ENCODE measurements at regions not wholly inside any gene's neighbourhood (a gene's known extent, or its start where the extent isn't known, plus 50 kb on each side); places are given as distances from the start of the nearest gene placed in this dataset.

DNA sequence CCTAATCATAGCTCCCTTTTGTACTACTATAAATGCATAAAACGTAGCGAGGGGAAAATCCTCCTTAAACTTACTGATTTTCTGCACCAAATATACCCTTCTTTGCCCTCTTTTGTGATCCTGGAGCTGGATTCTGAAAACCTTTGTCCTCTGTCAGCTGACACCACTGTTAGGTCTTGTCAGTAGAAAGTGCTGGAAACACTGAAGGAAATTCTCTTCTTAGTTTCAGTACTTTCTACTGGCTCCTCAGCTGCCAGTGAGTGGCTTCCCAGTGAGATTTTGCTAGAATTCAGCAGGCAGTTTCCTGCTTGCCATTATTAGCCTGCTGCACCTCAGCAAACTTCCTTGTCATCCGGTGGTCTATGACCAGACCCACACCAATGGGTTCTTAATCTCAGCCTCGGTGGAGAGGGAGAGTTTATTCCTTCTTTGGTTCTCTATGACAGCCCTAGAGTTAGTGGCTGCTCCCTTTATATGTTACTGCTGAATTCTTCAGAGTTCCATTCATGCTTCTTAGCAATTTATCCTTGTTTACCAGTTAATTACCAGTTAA lies 476.2 kb downstream of the FSCB start:
- Mint-ChIP-seq H3K27ac (no peak overlapping the region), H3K27me3 (no peaks in the 10 kb centered on the region), H3K9me3 (peaks cover 7% of the 10 kb centered on the region), H3K4me3 (no peak overlapping the region), H3K36me3 (no peaks in the 10 kb centered on the region), H3K4me1 (ENCODE audit: low read depth in 2 of 2) (no peaks in the 10 kb centered on the region)
- DNase-seq (ENCODE audit: low spot score) (no peak), ATAC-seq (no peak)

GRCh38 chr14:44029933-44030332 lies 477.1 kb downstream of the FSCB start:
- H3K4me3 Mint-ChIP-seq, result no peak overlapping the region
- H3K4me1 Mint-ChIP-seq (ENCODE audit: low read depth in 2 of 2), result no peaks in the 10 kb centered on the region
- no peak overlapping the region for H3K27ac Mint-ChIP-seq
- H3K9me3 Mint-ChIP-seq, result peaks cover 7% of the 10 kb centered on the region
- DNase-seq (ENCODE audit: low spot score) (no peak), ATAC-seq (no peak)
- no peaks in the 10 kb centered on the region for H3K27me3 Mint-ChIP-seq
- no peaks in the 10 kb centered on the region for H3K36me3 Mint-ChIP-seq

GRCh38 chr14:44027397-44027796 lies 479.7 kb downstream of the FSCB start:
- DNase-seq (ENCODE audit: low spot score), result no peak
- no peak for ATAC-seq
- no peak overlapping the region for H3K4me3 Mint-ChIP-seq
- peaks cover 14% of the 10 kb centered on the region for H3K9me3 Mint-ChIP-seq
- H3K27me3 Mint-ChIP-seq, result no peaks in the 10 kb centered on the region
- H3K27ac Mint-ChIP-seq, result no peak overlapping the region
- peaks cover 13% of the 10 kb centered on the region for H3K36me3 Mint-ChIP-seq
- no peaks in the 10 kb centered on the region for H3K4me1 Mint-ChIP-seq (ENCODE audit: low read depth in 2 of 2)

- DNase-seq (ENCODE audit: low spot score) (no peak), ATAC-seq (no peak)
- Mint-ChIP-seq H3K4me3 (no peak overlapping the region), H3K4me1 (ENCODE audit: low read depth in 2 of 2) (no peaks in the 10 kb centered on the region), H3K36me3 (no peaks in the 10 kb centered on the region), H3K9me3 (peaks cover 4% of the 10 kb centered on the region), H3K27ac (no peak overlapping the region), H3K27me3 (no peaks in the 10 kb centered on the region)
Measured at GRCh38 chr14:44010595-44010994, 496.5 kb downstream of the FSCB start.

- Mint-ChIP-seq H3K4me1 (ENCODE audit: low read depth in 2 of 2) (no peaks in the 10 kb centered on the region), H3K27ac (no peak overlapping the region), H3K27me3 (no peaks in the 10 kb centered on the region), H3K36me3 (peaks cover under 1% of the 10 kb centered on the region), H3K4me3 (no peak overlapping the region), H3K9me3 (peaks cover 5% of the 10 kb centered on the region)
- ATAC-seq (no peak), DNase-seq (ENCODE audit: low spot score) (no peak)
Measured at GRCh38 chr14:44010071-44010470, 497.0 kb downstream of the FSCB start.

DNA sequence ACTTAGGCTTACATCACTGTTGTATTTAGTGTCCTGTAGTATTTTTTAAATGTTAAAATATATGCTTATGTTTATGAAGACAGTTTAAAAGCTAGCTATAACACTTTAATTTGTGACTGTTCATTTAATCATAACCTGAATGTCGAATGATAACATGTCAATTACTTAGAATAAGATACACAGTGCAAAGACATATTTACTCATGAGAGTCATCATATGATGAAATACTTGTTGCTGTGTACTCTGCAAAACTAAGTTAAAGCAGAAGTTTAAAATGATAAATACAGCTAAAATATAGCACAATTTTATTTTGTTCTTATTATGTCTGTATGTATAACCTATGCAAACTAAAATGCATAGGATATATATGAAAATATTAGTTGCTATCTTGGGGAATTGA lies 497.4 kb downstream of the FSCB start:
- no peaks in the 10 kb centered on the region for H3K4me1 Mint-ChIP-seq (ENCODE audit: low read depth in 2 of 2)
- H3K9me3 Mint-ChIP-seq, result peaks cover 8% of the 10 kb centered on the region

GRCh38 chr14:43988989-43989388 lies 518.1 kb downstream of the FSCB start:
- Mint-ChIP-seq H3K4me1 (ENCODE audit: low read depth in 2 of 2) (no peaks in the 10 kb centered on the region), H3K36me3 (no peaks in the 10 kb centered on the region), H3K27me3 (no peaks in the 10 kb centered on the region), H3K9me3 (peaks cover 8% of the 10 kb centered on the region), H3K27ac (no peak overlapping the region), H3K4me3 (no peak overlapping the region)
- ATAC-seq (no peak), DNase-seq (ENCODE audit: low spot score) (no peak)

More for the DNA sequence above, 497.4 kb downstream of the FSCB start:
- Mint-ChIP-seq H3K36me3 (peaks cover 5% of the 10 kb centered on the region), H3K4me3 (no peak overlapping the region), H3K27me3 (no peaks in the 10 kb centered on the region), H3K27ac (no peak overlapping the region)
- ATAC-seq (no peak), DNase-seq (ENCODE audit: low spot score) (no peak)

GRCh38 chr14:43983721-43984120 lies 523.4 kb downstream of the FSCB start:
- Mint-ChIP-seq H3K4me1 (ENCODE audit: low read depth in 2 of 2) (no peaks in the 10 kb centered on the region), H3K27ac (no peak overlapping the region), H3K4me3 (no peak overlapping the region), H3K9me3 (peaks cover 10% of the 10 kb centered on the region), H3K27me3 (no peaks in the 10 kb centered on the region), H3K36me3 (peaks cover 5% of the 10 kb centered on the region)
- DNase-seq (ENCODE audit: low spot score) (no peak), ATAC-seq (no peak)

DNA sequence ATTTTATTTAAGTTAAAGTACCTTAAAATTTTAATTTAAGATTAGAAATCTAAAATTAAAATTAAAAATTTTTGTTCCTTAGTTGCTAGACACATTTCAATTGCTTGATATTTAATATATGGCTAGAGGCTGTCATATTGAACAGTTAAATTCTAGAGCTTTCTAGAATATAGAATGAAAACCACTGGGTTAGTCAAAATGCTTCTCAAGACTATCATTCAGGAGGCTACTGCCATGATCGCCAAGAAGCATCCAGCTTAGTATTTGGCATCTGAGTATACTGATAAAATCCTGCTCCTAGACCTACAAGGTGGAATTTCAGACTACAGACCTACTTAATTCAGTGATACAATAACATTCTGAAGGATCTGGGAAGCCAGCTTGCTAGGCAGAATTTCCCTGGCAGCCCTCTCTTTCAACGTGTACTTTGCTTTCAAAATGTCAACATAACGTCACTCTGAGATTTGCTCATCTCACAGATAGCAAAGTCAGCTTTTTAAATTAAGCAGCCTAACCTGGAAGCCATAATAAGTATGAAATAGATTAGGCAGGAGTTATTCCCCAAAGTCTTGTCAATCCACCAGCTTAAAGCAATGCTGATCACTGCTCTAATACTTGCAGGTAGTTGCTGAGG lies 525.8 kb downstream of the FSCB start:
- Mint-ChIP-seq H3K36me3 (peaks cover 7% of the 10 kb centered on the region), H3K9me3 (peaks cover 13% of the 10 kb centered on the region), H3K4me1 (ENCODE audit: low read depth in 2 of 2) (no peaks in the 10 kb centered on the region), H3K4me3 (no peak overlapping the region), H3K27me3 (no peaks in the 10 kb centered on the region), H3K27ac (no peak overlapping the region)
- ATAC-seq (no peak), DNase-seq (ENCODE audit: low spot score) (no peak)

DNA sequence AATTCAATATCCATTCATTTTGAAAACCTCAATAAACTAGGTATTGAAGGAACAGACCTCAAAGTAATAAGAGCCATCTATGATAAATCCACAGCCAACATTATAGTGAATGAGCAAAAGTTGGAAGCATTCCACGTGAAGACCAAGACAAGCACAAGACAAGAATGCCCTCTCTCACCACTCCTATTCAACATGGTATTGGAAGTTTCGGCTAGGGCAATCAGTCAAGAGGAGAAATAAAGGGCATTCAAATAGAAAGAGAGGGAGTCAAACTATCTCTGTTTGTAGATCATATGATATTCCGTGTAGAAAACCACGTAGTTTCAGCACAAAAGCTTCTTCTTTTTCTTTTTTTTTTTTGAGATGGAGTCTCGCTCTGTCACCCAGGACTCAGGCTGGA lies 550.3 kb downstream of the FSCB start:
- Mint-ChIP-seq H3K4me1 (ENCODE audit: low read depth in 2 of 2) (no peaks in the 10 kb centered on the region), H3K36me3 (peaks cover 9% of the 10 kb centered on the region), H3K27ac (no peak overlapping the region), H3K4me3 (no peak overlapping the region), H3K27me3 (no peaks in the 10 kb centered on the region), H3K9me3 (peaks cover 23% of the 10 kb centered on the region)
- ATAC-seq (no peak), DNase-seq (ENCODE audit: low spot score) (no peak)

DNA sequence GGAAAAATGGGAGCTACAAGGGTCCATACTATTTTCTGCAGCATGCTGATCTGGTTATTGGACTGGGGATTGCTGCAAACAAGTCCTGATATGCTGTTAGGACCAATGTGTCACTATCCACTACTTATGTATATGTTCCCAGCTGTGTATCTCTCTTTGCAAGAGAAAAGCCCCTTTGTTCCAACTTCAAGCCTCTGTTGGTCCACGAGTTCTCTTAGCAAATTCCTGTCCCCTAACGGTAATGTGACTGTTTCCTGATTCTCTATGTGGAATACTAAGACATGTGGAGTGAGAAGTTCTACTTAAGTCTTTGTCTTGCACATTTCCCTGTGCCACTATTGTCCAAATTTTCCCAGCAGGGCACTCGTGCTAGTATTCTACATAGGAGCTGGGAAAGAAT lies 557.7 kb downstream of the FSCB start:
- no peaks in the 10 kb centered on the region for H3K36me3 Mint-ChIP-seq
- ATAC-seq, result no peak
- no peak for DNase-seq (ENCODE audit: low spot score)
- H3K9me3 Mint-ChIP-seq, result peaks cover 6% of the 10 kb centered on the region
- no peak overlapping the region for H3K4me3 Mint-ChIP-seq
- no peaks in the 10 kb centered on the region for H3K27me3 Mint-ChIP-seq
- no peak overlapping the region for H3K27ac Mint-ChIP-seq
- no peaks in the 10 kb centered on the region for H3K4me1 Mint-ChIP-seq (ENCODE audit: low read depth in 2 of 2)

- Mint-ChIP-seq H3K4me1 (ENCODE audit: low read depth in 2 of 2) (no peaks in the 10 kb centered on the region), H3K36me3 (no peaks in the 10 kb centered on the region), H3K4me3 (no peak overlapping the region), H3K9me3 (peaks cover 16% of the 10 kb centered on the region), H3K27me3 (no peaks in the 10 kb centered on the region), H3K27ac (no peak overlapping the region)
- ATAC-seq (no peak), DNase-seq (ENCODE audit: low spot score) (no peak)
Measured at GRCh38 chr14:43939836-43940235, 567.2 kb downstream of the FSCB start.

DNA sequence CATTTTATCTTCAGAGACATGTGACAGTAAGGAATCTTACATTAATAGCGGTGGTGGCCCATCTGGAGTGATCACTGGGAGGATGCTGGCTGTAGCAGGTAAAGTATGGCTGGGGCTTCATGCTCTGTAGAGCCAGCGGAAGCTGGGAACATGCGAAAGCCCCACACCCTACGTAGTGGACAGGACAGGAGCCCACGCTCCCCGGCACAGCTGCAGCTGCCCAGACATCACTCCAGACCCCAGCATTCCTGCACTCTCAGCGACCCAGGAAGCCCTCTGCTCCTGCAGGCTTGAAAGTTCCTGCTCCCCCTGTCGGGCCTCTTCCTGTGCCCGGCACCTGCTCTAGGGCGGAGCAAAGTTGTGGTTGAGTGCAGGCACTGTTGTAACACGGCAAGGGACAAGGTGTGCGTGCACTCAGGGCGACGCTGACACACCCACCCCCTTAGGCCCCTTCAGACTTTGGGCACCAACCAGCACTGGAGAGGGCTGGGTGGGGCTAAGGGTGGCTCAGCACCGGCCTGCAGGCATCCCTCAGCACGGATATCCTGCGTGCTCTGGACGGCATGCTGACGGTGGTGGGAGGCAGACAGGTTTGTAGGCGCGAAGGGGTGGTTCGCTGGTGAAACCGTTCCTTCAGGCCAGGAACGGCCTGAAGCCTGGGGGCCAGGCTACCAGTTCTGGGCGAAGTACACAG lies 568.3 kb downstream of the FSCB start:
- Mint-ChIP-seq H3K27ac (no peak overlapping the region), H3K36me3 (no peaks in the 10 kb centered on the region), H3K27me3 (no peaks in the 10 kb centered on the region), H3K9me3 (peaks cover 16% of the 10 kb centered on the region), H3K4me1 (ENCODE audit: low read depth in 2 of 2) (no peaks in the 10 kb centered on the region), H3K4me3 (no peak overlapping the region)
- ATAC-seq (peak in 1 of 2 donors; percentile 52), DNase-seq (ENCODE audit: low spot score) (no peak)

DNA sequence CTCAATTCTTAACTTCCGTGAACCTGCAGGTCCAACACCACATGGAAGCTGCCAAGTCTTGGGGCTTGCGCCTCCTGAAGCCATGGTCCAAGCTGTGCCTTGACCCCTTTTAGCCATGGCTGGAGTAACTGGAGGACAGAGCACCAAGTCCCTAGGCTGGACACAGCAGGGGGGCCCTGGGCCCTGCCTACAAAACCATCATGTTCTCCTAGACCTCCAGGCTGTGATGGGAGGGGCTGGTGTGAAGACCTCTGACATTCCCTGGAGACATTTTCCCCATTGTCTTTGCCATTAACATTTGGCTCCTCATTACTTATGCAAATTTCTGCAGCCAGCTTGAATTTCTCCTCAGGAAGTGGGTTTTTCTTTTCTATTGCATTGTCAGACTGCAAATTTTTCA lies 570.1 kb downstream of the FSCB start:
- no peak for DNase-seq (ENCODE audit: low spot score)
- Mint-ChIP-seq H3K27ac (no peak overlapping the region), H3K36me3 (no peaks in the 10 kb centered on the region), H3K4me3 (no peak overlapping the region), H3K4me1 (ENCODE audit: low read depth in 2 of 2) (no peaks in the 10 kb centered on the region), H3K9me3 (peaks cover 10% of the 10 kb centered on the region), H3K27me3 (no peaks in the 10 kb centered on the region)
- no peak for ATAC-seq

Measured in natural killer cell treated with Interleukin-12 subunit alpha and Interleukin-12 subunit beta and Interleukin-15 and Interleukin-18, amount 100 ng/mL, for 72 hours (primary cell).